HUES6 (cell line): ENCODE measurements at regions not wholly inside any gene's neighbourhood (a gene's known extent, or its start where the extent isn't known, plus 50 kb on each side); places are given as distances from the start of the nearest gene placed in this dataset.

ENCODE experiments used
- H3K27ac ChIP-seq: 2 replicates; pipeline ENCODE4 v1.7.0; 2013; ENCODE audit warnings: low read depth, mild to moderate bottlenecking, low read length, inconsistent platforms
- H3K27me3 ChIP-seq: 2 replicates; pipeline ENCODE4 v1.6.1; 2013; ENCODE audit warnings: low read length; ENCODE audit not compliant: control insufficient read depth, insufficient read depth
- H3K36me3 ChIP-seq: 2 replicates; pipeline ENCODE4 v1.6.1; 2013; ENCODE audit warnings: low read length; ENCODE audit not compliant: control insufficient read depth, insufficient read depth
- H3K4me1 ChIP-seq: 2 replicates; pipeline ENCODE4 v1.6.1; 2013; ENCODE audit warnings: low read length; ENCODE audit not compliant: control insufficient read depth, insufficient read depth
- H3K4me3 ChIP-seq: 2 replicates; pipeline ENCODE4 v1.5.1; 2013; ENCODE audit warnings: low read depth, low read length
- H3K9ac ChIP-seq: one replicate; pipeline ENCODE4 v1.6.1; 2013; ENCODE audit warnings: mild to moderate bottlenecking, low read length
- H3K9me3 ChIP-seq: 2 replicates; pipeline ENCODE4 v1.6.1; 2013; ENCODE audit warnings: low read depth, low read length; ENCODE audit not compliant: control insufficient read depth, insufficient read depth

DNA sequence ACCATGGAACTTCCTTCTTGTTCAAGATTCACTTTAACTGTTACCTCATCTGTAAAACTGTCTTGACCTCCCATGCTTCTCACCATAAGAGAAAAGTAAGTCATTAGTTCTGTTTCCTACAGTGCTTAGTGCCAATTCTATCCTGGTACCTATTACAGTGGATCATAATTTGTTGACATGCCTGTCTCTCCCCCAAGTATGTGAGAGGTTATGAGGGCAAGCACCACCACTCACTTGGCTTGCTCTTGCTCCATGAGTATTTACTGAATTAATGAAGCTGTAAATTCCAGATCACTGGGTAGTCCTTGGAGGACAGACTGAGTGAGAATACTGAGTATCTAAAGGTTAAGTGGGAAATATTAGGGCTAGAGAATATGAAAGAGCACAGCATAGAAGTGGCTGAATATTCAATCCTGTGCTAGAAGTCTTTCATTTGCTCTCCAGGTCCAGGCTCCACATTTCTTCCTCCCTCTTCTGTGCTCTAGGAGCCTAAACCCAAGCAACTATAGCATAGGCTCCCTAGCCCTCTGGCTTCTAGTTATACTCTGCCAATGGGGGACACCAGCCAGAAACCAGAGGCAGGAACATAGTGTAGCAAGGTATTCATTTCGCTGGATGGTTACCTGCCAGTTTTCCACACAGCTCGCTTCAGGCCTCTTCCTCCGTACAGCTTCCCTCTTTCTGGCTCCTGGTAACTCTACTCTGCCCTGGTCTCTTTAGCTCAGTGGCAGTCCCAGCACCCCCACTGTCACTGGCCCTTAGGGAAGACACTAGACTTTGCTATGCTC, 118.2 kb upstream of the SLC5A12 start:
- no peak overlapping the region for H3K9ac ChIP-seq
- no peaks in the 10 kb centered on the region for H3K36me3 ChIP-seq
- H3K27ac ChIP-seq, result no peak overlapping the region
- no peaks in the 10 kb centered on the region for H3K27me3 ChIP-seq
- no peaks in the 10 kb centered on the region for H3K4me1 ChIP-seq
- no peaks in the 10 kb centered on the region for H3K9me3 ChIP-seq
- H3K4me3 ChIP-seq, result no peak overlapping the region

DNA sequence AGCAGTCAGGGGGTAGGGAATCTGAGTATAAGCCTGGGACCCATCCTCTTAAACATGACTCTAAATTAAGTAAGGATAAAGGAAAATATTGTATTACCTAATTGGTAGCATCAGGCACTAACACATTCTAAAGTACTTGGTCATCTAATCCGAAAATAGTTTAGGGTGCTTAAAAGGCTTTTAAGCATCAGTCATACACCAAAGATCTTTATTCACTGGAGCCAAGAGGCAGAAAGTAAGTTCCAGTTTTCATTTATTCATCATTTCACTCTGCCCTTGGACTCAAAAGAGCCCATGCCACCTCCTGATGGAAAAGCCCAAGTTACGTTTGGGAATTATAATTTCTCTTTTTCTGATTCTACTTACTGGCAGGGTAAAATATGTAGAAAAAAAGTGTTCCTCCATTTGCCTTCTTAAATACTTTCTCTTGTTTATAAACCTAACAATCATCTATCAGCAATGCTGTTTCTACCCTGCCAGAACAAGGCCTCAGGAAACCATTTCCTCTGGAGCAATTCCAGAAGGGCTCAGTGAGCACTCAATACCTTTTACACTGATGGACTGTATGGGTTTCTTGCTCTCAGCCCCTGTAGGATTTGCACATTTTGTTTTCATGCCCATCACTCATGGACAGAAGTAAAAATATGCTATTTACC, 120.1 kb upstream of the SLC5A12 start:
- no peaks in the 10 kb centered on the region for H3K36me3 ChIP-seq
- no peak overlapping the region for H3K9ac ChIP-seq
- H3K4me3 ChIP-seq, result no peak overlapping the region
- no peak overlapping the region for H3K27ac ChIP-seq
- H3K9me3 ChIP-seq, result no peaks in the 10 kb centered on the region
- no peaks in the 10 kb centered on the region for H3K27me3 ChIP-seq
- no peaks in the 10 kb centered on the region for H3K4me1 ChIP-seq

DNA sequence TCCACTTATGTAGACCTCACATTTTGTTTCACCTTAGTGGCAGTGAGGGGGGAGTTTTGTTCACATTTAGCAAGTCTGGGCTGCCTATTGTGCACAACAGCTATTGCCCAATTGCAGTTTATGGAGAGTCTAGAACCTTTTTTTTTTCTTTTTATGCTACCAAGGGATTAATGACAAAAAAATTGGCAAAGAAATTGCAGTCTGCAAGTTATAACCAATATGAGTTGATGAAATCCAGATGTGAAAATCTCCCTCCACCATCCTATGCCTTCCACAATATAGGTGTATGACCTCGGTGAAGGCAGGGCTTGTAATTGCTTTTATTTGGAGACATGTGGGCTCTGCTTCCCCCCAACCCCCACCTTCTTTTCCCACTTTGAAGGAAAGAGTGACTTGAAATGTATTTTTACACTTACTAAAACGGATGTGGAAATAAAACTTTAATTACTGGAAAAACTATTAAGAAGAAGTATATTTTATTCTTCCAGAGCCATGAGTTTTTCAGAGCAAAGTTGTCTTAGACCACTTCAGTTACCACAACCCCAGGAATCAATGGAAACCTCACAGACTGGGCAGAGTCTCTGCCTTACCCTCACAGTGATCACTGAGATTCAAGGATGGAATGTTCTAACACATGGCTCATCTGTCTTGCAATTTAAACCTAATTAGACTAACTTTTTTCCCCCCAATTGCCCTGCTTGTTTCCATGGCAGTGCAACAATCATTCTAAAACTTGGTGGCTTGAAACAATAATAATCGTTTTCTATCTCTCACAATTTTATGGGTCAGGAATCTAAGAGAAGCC, 120.8 kb upstream of the SLC5A12 start:
- Histone ChIP-seq H3K9me3 (no peaks in the 10 kb centered on the region), H3K9ac (no peak overlapping the region), H3K27me3 (no peaks in the 10 kb centered on the region), H3K36me3 (no peaks in the 10 kb centered on the region), H3K4me1 (no peaks in the 10 kb centered on the region), H3K4me3 (no peak overlapping the region), H3K27ac (no peak overlapping the region)

DNA sequence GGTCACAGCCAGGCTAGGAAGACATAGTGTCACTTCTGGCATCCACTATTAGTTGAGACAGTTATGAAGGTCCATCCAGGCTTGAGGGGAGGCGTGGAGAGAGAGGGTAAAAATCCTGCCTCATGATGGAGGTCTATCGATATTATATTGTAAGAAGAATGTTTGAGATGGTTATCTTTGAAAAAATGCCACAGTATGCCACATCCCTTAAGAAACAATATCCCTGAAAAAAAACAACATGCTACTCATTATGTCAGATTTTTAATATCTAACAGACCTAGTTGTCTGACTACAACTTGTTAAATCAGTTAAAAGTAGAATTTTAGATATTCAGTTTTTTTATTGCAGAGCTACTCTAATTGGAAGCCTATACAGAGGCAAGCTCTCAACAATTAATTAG, 121.7 kb upstream of the SLC5A12 start:
- H3K4me3 ChIP-seq, result no peak overlapping the region
- H3K4me1 ChIP-seq, result no peaks in the 10 kb centered on the region

DNA sequence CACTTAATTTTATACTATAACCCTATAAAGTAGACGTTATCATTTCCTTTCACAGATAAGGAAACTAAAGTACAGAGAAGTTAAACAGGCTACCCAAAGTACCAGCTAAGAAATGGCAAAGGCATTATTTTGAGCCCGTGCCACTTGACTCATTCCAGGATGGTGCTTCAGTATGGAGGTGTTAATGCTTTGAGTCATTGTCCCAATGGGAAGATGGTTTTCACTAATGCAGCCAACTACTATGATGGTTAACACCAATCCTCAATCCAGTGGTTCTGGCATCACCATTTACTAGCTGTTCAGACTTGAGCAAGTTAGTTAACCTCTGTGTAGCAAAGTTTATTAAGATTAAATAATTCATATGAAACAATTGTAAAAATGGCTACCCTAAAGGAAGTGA, 123.1 kb upstream of the SLC5A12 start:
- no peaks in the 10 kb centered on the region for H3K36me3 ChIP-seq
- no peak overlapping the region for H3K9ac ChIP-seq
- no peaks in the 10 kb centered on the region for H3K9me3 ChIP-seq
- no peaks in the 10 kb centered on the region for H3K27me3 ChIP-seq
- no peak overlapping the region for H3K27ac ChIP-seq
- H3K4me3 ChIP-seq, result no peak overlapping the region
- no peaks in the 10 kb centered on the region for H3K4me1 ChIP-seq

More for the DNA sequence above, 121.7 kb upstream of the SLC5A12 start:
- no peaks in the 10 kb centered on the region for H3K27me3 ChIP-seq
- no peak overlapping the region for H3K9ac ChIP-seq
- H3K9me3 ChIP-seq, result no peaks in the 10 kb centered on the region
- H3K36me3 ChIP-seq, result no peaks in the 10 kb centered on the region
- no peak overlapping the region for H3K27ac ChIP-seq

DNA sequence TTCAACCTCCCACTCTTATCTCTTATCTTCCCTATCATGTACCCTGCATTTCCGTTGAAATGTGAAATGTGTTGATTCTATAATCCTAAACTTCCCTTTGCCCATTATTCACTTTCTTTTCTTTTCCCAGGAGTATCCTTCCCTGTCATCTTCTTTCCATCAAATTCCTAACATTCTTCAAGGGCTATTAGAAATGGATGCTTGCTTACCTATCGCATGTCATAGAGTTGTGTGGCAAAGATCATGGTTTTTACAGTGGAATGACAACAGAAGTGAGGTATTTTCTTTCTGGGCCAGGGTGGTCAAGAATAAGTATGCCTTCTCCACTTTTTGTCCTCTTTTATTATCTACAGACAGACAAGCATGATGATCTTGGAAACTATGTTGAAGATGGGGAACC, 124.4 kb upstream of the SLC5A12 start:
- Histone ChIP-seq H3K4me1 (no peaks in the 10 kb centered on the region), H3K36me3 (no peaks in the 10 kb centered on the region), H3K4me3 (no peak overlapping the region), H3K9ac (no peak overlapping the region), H3K27ac (no peak overlapping the region), H3K9me3 (no peaks in the 10 kb centered on the region), H3K27me3 (no peaks in the 10 kb centered on the region)

DNA sequence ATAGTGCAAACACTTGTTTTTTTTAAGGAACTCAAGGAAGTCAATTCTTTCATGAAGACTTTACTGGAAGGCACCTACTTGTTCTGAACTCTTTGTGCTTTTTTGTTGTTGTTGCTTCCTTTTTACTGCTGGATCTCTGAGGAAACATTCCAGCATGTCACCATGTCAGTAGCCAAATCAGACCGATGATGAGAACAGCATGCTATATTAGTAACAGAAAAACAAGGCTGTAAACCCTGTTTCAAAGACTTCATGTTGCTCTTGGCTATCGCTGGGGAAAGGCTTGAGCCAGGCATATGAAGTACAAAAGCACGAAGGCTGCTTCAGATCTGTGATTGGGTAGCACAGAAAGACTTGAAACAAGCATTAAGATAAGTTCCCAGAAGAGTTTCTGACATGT, 125.6 kb upstream of the SLC5A12 start:
- no peak overlapping the region for H3K4me3 ChIP-seq
- H3K9ac ChIP-seq, result no peak overlapping the region
- H3K9me3 ChIP-seq, result no peaks in the 10 kb centered on the region
- H3K4me1 ChIP-seq, result peaks cover 3% of the 10 kb centered on the region; the same call in 1 of the 2 replicates
- no peaks in the 10 kb centered on the region for H3K27me3 ChIP-seq
- H3K27ac ChIP-seq, result no peak overlapping the region
- no peaks in the 10 kb centered on the region for H3K36me3 ChIP-seq

DNA sequence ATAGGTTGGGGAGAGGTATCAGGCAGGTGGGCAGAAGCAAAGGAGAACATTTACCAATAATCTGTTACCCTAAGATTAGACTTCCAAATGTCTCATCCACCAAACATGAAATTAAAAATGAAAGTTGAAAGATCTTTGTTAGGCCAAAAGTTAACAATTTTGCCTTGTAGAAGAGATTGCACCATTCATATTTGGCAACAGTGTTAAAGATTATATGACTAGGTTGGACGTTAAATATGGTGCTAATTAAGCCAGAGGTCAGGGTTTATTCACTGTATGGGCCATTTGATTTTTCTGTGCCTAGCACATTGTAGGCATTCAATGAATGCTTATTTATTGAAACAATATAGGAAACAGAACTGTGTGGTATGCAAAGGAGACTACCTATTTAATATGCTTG, 126.1 kb upstream of the SLC5A12 start:
- no peak overlapping the region for H3K27ac ChIP-seq
- no peak overlapping the region for H3K9ac ChIP-seq
- no peaks in the 10 kb centered on the region for H3K9me3 ChIP-seq
- H3K36me3 ChIP-seq, result no peaks in the 10 kb centered on the region
- H3K4me3 ChIP-seq, result no peak overlapping the region
- peaks cover 3% of the 10 kb centered on the region; the same call in 1 of the 2 replicates for H3K4me1 ChIP-seq
- no peaks in the 10 kb centered on the region for H3K27me3 ChIP-seq

DNA sequence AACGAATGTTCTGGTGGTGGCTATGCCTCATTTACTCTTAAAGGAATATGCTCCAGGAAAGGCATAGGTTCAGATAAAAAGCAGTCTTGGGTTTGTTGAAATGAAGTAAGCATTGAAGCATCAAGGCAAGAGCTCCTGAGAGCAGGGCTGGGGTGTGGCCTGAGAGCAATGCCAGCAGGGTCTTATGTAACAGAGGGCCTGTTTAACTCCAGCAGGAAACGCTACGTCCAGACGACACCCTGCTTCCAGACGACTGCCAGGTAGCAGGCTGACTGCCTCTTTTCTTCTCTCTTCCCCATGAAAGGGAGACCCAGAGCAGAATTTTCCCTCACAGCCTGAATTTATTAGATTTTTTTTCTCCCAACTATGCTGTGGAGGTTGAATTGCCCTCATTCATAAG, 127.2 kb upstream of the SLC5A12 start:
- no peaks in the 10 kb centered on the region for H3K9me3 ChIP-seq

DNA sequence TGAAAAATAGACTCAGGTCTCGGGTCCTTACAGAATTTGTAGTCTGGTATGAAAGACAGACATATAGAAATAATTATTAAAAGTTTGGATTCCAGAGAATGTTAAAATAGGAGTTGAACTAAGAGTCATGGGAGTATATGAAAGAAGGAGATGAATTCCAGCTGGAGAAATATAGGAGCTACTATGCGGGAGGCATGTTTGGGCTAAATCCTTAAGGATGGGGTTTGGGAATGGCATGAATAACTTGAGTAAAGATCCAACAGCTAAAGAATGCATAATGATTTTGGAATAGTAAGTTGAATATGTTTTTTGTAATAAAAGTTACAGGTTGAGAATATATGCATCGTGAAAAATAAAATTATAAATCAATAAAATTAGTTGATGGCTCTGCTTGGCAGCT, 129.4 kb upstream of the SLC5A12 start:
- Histone ChIP-seq H3K27me3 (no peaks in the 10 kb centered on the region), H3K36me3 (no peaks in the 10 kb centered on the region)

More for the DNA sequence above, 127.2 kb upstream of the SLC5A12 start:
- Histone ChIP-seq H3K9ac (no peak overlapping the region), H3K4me1 (peaks cover 3% of the 10 kb centered on the region; the same call in 1 of the 2 replicates), H3K27ac (no peak overlapping the region), H3K27me3 (no peaks in the 10 kb centered on the region), H3K4me3 (no peak overlapping the region), H3K36me3 (no peaks in the 10 kb centered on the region)

DNA sequence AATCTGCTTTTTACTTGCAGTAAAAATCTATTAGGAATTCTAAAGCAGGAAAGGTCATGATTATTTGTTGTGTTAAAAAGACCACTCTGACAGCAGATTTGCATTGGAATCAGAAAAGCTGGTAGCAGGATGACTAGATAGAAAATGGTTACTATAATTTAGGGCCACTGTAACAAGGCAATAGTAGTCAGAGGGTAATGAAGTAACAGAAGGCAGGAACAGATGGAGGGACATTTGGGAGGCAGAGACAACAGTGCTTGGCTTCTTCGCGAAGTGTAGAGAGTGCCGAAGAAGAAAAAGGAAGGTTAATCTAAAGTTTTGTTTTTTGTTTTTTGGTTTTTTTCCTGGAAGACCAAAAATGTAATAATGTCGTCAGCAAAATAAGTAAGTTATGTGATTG, 129.8 kb upstream of the SLC5A12 start:
- Histone ChIP-seq H3K4me1 (peaks cover 3% of the 10 kb centered on the region; the same call in 1 of the 2 replicates), H3K4me3 (no peak overlapping the region), H3K27ac (0 out of 2 replicates have a peak overlapping the region, but pooled peaks have one; percentile 23), H3K27me3 (no peaks in the 10 kb centered on the region), H3K9me3 (no peaks in the 10 kb centered on the region), H3K36me3 (no peaks in the 10 kb centered on the region), H3K9ac (no peak overlapping the region)

More for the DNA sequence above, 129.4 kb upstream of the SLC5A12 start:
- Histone ChIP-seq H3K4me3 (no peak overlapping the region), H3K4me1 (peaks cover 3% of the 10 kb centered on the region; the same call in 1 of the 2 replicates), H3K27ac (no peak overlapping the region), H3K9me3 (no peaks in the 10 kb centered on the region), H3K9ac (no peak overlapping the region)
